NCI-H1092 (cell line): ENCODE measurements at regions not wholly inside any gene's neighbourhood (a gene's known extent, or its start where the extent isn't known, plus 50 kb on each side); places are given as distances from the start of the nearest gene placed in this dataset.

ENCODE experiments used
- DNase-seq: peaks from one replicate; lab custom pipeline; 2025; lab: John Stamatoyannopoulos, UW

- no peak for DNase-seq
Measured at GRCh38 chr5:159536166-159536565, 205.9 kb upstream of the IL12B start.

GRCh38 chr5:159536646-159537045 lies 206.4 kb upstream of the IL12B start:
- no peak for DNase-seq

- DNase-seq, result no peak
Measured at GRCh38 chr5:159539678-159540077, 209.4 kb upstream of the IL12B start.

- no peak for DNase-seq
Measured at GRCh38 chr5:159543326-159543725, 213.0 kb upstream of the IL12B start.

- DNase-seq, result no peak
Measured at GRCh38 chr5:159545156-159545555, 214.9 kb upstream of the IL12B start.

GRCh38 chr5:159547466-159548195 lies 217.3 kb upstream of the IL12B start:
- DNase-seq, result no peak

- no peak for DNase-seq
Measured at GRCh38 chr5:159548517-159548916, 218.2 kb upstream of the IL12B start.

GRCh38 chr5:159549046-159549445 lies 218.8 kb upstream of the IL12B start:
- DNase-seq, result no peak

- no peak for DNase-seq
Measured at GRCh38 chr5:159550951-159551350, 220.7 kb upstream of the IL12B start.

GRCh38 chr5:159552751-159553150 lies 222.5 kb upstream of the IL12B start:
- no peak for DNase-seq

GRCh38 chr5:159553792-159554191 lies 223.5 kb upstream of the IL12B start:
- DNase-seq, result no peak

GRCh38 chr5:159555084-159555483 lies 224.8 kb upstream of the IL12B start:
- DNase-seq, result no peak

GRCh38 chr5:159559337-159559736 lies 229.1 kb upstream of the IL12B start:
- DNase-seq, result no peak

- DNase-seq, result no peak
Measured at GRCh38 chr5:159560088-159560487, 229.8 kb upstream of the IL12B start.

GRCh38 chr5:159564031-159564430 lies 233.7 kb upstream of the IL12B start:
- DNase-seq, result no peak

GRCh38 chr5:159566832-159567231 lies 236.5 kb upstream of the IL12B start:
- DNase-seq, result no peak

- DNase-seq, result no peak
Measured at GRCh38 chr5:159567461-159567860, 237.2 kb upstream of the IL12B start.

- DNase-seq, result no peak
Measured at GRCh38 chr5:159571501-159572244, 241.4 kb upstream of the IL12B start.

- no peak for DNase-seq
Measured at GRCh38 chr5:159576902-159577301, 246.6 kb upstream of the IL12B start.

GRCh38 chr5:159581502-159582249 lies 251.4 kb upstream of the IL12B start:
- peak; percentile 52 for DNase-seq

GRCh38 chr5:159582756-159583541 lies 252.7 kb upstream of the IL12B start:
- DNase-seq, result no peak

- no peak for DNase-seq
Measured at GRCh38 chr5:159586921-159587320, 256.6 kb upstream of the IL12B start.
